ENCODE measurements at regions not wholly inside any gene's neighbourhood (a gene's known extent, or its start where the extent isn't known, plus 50 kb on each side); places are given as distances from the start of the nearest gene placed in this dataset.

DNA sequence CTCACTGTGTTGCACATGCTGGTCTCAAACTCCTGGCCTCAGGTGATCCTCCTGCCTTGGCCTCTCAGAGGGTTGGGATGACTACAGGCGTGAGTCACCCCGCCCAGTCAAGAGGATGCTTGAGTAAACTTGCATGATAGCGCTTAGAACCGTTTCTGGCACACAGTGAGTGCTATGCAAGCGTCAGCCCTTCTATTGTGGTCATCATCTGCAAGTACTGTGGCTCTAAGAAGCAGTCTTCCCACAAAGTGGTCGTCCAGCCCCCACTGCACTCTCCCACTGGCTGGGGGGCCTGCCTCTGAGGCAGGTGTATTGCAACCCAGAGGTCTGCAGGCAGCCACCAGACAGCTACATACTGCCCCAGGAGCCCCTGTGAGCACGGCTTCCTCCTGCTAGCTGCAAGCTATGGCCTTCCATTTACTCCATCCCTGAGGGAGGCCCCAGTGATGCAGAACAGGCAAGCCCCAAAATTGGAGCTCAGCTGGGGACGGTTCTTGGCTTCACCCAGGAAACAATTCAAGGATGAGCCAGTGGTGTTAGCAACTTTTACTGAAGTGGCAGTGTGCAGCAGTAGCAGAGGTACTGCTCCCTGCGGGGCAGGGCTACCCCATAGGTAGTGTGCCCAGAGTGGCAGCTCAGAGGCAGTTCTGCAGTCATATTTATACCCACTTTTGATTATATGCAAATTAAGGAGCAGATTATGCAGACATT lies 95.4 kb downstream of the LSM3 start:
- no peak for DNase-seq

DNA sequence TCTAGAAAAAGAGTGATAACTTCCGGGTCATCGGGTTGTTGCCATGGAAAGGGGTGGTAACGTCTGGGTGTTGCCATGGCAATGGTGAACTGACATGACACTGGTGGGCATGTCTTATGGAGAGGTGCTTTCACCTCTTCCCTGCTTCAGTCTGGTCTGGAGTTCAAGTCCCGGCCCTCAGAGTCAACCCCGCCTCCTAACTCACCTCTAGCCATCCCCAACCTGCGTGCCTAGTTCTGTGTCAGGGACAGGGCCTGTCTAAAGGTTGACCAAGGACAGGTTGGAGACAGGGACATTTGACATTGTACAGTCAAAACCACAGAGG lies 96.0 kb downstream of the LSM3 start:
- DNase-seq = no peak

DNA sequence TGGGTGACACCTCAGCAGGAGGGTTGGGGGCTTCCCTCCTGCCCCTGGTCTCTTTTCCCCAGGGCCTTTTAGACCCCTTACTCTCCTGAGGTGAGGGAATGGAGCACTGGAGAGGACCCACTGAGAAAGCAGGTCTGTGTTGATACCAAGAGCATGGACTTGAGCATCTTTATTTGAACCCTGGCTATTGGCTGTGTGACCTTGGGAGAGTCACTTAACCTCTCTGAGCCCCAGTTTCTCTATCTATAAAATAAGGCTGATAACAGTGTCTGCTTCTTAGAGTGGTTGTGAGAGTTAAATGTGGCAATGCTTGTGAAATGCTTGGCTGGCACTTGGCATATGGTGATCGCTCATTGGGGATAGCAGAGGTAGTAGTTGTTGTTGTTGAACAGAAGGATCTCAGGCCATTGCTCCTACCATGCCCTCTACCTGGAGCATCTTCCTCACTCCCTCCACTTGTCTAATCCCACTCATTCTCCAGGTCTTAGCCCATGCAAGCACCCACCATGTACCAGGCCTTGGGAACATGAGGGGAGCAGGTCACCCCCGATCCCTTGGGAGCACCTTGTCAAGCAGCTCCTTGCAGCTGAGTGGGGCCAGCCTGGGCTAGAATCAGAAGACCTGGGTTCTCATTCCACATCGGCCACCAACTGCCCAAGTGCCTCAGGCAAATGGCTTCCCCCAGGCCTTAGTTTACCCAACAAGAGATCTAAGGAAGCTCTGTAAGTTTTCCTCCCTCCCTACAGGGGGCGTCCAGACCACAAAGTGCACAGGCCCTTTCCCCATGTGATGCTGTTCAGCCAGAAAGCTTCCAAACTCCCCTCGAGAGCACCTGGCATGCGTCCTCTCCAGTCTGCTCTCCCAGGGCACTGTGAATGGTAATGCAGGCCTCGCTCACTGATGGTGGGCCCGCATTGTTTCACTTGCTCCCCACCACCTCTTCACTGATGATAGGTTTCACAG lies 96.7 kb downstream of the LSM3 start:
- no peak for DNase-seq

DNA sequence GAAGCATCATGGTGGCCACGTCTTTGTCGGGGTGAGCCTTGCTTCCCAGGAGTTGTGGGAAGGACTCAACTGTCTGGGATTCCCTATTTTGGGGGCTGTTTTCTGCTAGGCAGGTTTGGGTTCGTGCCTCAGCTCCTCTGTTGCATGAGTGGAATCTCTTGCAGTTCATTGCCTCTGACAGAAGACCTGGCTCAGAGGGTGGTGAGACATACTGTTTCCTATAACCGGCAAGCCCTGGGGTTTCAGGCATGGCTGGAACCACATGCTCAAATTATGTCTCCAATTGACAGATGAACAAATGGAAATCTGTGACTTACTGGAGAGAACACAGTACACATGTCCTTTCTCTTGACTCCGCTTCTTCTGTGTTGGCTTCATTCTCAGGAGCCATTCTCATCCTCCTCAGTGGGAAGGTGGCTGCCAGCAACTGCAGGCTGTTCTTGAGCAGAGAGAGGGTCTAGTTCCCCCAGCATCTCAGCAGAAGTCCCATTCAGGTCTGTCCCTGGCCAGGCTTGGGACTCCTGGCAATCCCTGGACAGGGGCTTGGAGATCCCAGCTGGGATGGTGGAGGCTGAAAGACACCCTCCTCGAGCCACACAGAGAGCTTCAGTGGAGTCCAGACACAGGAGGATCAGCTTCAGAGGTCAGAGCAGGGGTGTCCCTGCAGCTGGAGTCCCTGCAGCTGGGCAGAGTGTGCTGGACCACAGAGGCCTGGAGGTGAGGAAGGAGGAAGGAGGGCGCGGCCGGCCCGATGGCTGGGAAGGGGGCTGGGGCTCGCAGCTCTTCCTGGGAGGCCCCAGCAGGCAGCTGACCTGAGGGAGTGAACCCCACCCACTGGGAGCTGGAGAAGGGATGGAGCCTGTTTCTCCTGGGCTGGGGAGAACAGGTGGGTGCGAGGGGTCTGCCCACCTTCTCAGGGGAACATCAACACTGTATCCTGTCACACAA lies 97.6 kb downstream of the LSM3 start:
- no peak for DNase-seq

DNA sequence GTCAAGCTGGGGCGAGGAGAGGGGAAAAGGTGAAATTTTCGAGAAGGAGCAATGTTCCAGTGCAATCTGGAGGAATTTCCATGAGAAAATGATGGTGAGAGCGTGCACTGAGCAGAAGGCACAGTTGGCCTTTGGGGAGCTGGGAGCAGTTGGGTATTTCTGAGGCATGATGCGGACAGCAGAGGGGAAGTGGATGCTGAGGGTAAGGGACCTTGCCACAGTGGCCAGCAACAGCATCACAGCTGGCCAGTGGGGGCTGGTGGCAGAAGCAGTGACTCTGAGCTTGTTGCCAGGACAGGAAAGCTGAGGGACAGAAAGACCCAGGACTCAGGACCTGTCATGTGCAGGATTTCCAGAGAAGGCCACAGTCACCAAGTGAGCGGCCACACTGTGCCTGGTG lies 98.9 kb downstream of the LSM3 start:
- DNase-seq = no peak

DNA sequence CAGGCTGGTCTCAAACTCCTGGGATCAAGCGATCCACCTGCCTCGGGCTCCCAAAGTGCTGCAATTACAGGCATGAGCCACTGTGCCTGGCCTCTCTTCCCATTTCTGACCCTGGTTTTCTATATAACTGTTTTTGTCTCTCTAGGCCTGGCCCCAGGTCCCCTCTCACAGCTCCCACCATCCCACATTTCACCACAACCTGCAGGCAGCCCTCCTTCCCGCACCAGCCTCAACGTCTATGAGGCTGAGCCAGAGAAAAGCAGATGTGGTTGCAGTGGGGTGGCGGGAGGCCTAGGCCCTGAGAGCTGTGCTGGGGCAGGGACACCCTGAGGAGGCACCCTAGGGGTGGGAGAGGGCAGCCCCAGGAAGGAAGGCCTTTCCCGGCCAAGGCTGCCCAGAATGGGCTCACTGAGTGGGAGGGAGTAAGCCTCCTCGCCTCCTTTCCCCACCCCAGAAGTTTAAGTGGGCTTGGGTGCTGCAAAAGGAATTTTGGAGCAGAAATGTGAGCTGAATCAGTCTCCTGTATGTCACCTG lies 99.7 kb downstream of the LSM3 start:
- no peak for DNase-seq

DNA sequence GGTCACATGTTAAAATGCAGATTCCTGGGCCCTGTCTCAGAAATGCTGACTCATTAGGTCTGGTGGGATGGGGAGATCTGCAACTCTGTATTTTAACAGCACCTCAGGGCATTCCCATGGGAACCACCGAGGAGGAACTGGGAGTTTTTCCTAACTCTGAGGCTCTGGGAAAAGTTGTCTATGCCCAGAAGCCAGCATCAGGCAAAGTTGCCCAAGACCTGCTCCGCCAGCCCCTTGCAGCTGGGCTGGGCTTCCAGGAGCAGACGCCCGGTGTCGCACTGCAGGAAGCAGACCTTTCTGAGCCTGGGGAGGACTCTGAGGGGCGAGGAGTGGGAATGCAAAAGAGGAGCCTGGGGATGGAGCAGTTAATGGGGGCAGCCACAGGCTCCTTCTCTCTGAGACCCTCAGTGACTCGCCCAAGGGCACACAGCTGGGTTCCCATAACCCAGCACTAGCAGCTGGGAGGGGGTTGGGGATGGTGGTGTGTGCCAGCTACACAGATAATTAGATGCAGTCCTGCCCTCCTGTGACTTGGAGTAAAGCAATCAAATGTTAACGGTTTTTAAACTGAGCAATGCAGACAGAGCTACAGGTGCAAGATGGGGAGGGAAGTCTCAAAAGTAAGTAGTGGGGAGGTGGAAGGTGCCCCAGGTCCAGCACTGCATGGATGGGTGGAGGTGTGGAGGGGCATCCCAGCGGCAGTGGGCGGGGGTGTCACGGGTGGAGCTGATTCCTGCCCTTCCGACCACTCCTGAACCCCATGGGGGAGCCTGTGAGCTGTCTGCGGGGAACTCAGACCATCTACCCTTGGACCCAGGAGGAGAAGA lies 100.4 kb downstream of the LSM3 start:
- no peak for DNase-seq

DNA sequence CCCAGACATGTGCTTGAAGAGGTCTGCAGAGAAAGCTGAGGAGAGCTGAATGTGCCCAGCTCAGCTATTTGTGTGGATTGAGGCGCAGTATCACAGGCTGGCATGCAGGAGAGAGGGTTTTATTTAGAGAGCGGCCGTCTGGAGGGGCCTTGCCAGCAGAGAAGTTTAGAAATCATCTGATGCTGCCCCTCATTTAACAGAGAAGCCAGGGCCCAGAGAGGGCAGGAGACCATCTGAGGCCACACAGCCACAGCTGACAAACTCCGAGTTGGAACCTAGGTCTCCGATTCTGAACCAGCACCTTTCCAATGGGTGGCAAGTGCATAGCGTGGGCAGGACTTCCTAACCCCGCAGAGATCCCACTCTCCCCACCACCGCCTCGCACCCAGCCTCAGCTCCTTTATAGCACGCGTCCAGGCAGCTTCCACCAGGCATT lies 101.0 kb downstream of the LSM3 start:
- no peak for DNase-seq

DNA sequence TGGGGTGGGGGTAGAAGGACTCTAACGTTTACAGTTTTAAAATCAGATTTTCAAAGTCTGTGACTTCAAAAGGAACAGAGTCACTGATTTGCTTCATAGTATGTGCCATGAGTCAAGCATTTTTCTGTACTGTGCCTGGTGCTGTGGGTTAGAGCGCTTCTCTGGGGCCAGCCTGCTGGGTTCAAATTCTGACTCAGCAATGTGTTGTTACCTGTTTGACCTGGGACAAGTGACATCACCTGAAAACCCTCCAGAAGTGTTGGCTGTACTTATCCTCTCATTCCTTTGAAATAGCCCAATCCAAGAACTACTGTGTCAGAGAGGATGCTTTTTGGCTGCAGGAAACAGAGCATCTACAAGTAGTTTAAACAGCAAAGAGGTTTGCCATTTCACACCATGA lies 101.7 kb downstream of the LSM3 start:
- DNase-seq = no peak

DNA sequence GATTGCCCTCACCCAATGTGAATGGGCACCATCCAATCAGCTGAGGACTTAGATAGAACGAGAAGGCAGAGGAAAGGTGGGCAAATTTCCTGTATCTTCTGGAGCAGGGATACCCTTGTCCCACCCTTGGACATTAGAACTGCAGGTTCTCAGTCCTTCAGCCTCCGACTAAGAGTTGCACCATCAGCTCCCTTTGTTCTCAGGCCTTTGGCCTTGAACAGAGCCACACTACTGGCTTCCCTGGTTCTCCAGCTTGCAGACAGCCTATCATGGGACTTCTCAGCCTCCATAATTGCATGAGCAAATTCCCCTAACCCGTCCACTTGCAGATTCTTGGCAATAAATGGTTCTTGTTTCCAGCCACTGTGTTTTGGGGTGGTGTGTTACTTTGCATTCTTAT lies 102.4 kb downstream of the LSM3 start:
- DNase-seq = no peak

DNA sequence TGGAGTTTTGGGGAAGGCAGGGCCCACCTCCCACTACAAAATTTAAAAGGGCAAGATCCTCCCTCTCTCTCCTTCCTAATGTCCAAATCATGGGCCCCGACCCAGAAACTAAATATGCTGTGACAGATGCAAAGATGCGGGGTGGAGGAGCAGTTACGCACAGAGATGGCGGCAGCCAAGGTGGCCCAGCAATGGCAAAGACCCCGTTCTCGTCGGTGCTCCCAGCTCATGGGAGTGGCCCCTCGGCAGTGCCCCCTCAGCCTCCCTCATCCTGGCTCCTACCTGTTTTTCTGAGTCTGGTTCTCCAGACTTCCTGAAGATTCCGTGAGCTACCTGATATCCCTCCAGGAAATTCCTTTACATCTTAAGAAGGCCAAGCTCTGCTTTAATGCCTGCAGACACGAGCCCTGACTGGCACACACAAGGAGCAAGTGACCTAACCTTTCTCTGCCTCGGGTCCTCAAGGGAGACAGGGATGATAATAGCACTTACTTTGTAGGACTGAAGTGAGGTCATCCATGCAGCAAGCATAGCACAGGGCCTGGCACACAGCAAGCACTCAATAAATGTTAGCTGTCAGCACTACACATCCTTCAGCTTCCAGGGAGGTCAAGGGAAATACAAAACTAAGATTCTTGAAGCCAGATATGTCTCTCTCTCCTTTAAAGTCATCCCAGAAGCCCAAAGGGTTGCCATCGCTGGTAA lies 103.5 kb downstream of the LSM3 start:
- DNase-seq = no peak

DNA sequence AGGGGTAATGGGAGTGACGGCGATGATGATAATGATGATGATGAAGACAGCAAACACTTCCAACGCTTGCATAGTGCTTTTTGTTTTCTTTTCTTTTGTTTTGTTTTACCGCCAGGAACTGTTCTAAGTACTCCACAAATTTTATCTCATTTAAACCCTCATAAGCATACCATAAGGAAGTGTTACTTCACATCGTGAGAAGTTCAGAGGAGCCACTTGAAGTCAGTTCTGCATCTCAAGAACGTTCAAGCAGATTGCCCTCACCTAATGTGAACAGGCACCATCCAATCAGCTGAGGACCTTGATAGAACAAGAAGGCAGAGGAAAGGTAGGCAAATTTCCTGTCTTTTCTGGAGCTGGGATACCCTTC lies 104.1 kb downstream of the LSM3 start:
- DNase-seq = no peak

DNA sequence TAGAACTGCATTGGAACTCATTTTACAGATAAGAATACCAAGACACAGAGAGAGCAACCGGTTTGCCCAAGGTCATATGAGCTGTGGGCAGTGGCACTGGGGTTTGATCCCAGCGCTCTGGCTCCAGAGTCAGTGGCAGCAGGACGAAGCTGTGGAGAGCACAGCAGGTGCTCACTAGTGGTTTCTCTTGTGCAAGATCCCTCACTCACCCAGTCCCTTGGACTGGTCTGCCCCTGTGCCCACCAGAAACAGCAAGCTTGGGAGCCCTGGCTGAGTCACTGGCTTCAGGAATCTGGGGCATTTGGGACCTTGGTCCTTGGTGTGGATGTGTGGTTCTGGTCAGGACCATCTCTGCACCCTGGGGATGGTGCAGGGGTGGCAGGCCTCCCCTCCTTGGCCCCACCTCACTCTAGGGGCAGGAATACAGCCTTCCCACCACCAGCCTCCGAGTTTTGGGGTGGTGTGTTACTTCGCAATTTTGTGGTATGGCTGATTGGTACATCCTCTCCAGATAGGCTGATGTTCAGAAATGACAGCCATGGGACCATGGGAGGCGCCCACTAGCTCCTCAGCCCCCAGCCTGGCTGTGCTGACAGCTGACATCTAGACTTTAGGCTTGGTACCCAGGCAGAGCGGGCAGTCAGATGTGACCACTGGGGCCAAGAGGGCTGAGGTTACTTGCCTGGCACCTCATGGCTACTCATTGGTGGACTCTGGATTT lies 104.6 kb downstream of the LSM3 start:
- DNase-seq = no peak

DNA sequence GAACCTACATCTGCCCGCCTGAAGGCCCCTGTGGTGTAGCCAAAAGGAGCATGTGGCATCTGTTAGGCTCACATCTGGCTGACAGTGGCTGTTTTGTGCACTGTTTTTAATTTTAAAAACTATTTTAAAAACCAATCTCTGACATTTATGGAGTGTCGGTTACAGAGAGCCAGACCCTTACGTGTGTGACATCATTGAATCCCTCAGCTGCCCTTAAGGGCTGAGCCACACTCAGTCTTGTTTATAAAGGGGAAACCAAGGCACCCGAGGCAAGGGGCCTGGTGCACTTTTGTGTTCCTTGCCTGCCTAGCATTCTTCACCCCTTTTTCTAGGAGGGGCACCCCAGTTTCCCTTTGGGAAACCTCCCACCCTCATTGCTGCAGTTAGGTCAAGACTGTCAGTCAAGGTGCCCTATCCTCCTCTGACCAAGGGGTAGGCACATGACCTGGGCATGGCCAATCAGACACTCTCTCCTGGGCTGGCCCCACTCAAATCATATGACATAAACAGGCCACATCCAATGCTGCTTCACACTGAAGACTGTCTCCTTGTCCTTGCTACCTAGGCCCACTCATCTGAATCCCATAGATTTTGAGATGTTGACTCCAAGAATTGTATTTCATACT lies 105.3 kb downstream of the LSM3 start:
- no peak for DNase-seq

DNA sequence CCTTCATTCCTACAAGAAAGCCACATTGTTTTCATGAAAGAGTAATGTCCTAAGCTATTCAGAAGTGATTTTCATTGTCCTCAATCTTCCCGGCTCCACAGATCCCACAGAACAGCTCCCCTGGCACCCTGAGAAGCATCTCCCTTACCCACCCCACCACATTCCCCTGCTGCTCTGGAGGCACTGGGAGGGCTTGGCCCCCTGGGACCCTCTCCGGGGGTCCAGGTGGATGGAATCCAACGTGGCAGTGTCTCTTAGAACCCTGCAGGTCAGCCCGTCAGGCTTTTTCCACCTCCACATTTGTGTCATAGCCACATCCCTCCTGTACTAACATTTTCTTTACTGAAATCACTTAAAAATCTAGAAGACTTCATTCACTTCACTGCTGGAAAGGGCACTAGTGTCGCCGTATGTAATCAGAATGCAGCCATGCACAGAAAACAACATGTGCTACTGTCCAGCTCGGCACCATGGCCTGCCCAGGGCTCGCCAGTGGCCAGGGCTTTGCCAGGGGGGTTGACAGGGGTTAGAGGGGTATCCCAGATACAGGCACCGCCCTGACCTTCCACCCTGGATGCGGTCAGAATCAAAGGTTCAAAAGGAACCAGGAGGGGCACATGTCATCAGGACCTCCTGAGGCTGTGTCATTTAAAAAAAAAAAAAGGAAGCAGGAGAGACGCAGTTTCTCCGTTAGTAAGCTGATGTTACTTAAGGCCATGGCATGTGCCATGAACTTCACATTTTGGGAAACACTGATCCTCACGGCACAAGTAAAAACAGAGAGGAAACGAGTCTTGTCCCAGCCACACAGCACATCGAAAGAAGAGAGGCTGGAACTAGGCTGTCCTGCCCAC lies 106.3 kb downstream of the LSM3 start:
- no peak for DNase-seq

DNA sequence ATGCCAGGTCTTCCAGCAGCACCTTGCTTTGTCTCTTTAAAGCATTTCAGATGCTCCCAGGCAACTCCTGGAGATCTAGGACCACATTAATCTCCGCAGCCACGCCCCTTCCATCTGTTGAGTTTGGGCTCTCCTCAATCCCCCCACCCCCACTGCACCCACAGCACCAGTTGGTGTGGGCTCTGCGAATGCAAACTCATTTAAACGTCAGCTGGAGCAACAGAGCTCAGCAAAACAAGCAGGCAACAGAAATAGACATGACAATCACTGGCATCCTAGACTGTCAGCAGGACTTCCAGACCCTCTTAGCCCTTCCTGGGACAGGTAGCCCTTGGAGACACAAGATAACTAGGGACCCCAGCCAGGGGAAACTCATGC lies 106.9 kb downstream of the LSM3 start:
- DNase-seq = no peak

DNA sequence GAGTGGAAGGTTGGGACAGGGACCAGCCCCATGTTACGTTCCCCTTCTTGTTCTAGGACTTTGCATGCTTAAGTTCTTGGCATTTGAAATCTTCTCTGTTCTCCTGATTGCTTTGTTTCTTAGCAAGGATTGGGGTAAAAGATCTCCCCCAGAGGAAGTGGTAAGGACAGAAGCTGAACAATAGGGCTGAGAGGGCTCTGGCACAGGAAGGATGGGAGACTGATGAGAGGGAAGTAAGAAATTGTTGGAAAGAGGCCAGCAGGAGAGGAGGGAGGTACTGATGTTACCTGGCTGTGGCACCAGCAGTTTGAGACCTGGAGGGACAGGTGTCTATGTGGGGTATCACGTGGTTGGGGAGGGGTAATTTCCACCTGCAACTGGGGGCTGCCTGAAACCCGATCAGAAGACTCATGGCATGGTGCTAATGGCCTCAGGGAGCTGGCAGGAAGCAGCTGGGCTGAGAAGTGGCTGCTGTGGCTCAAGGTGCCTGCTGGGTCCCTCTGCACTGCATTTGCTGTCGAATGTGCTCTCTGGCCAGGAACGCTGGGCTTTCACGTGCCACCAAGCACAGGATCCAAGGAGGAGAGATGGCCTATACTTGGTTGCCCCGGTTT lies 108.4 kb downstream of the LSM3 start:
- DNase-seq = no peak

DNA sequence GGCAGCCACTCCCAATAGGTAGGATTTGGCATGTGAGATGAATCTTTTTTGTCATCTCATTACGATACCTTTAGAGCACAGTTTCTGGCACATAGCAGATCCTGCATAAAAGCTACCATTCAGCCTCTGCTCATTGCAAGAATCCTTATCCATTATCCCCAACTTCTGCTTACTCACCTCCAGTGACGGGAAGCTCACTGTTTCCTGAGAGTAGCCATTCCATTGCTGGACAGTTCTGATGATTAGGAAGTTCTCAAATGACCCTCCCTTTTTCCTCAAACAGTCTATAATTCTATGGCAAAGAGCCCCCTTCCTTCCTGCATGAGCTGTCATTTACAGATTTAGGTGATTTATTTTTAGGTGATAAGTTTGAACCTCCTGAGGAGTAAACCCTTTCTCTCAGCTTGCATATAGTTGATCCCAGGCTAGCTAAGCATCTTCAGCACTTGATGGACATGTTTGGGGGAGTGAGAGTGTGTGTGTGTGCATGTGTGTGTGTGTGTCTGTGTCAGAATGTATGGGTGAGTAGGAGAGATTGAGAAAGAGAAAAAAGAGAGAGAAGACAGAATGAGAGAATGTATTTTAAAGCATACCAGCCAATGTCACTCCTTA lies 109.7 kb downstream of the LSM3 start:
- DNase-seq = no peak
